Endothelial cell of umbilical vein (primary cell): ENCODE measurements at regions not wholly inside any gene's neighbourhood (a gene's known extent, or its start where the extent isn't known, plus 50 kb on each side); places are given as distances from the start of the nearest gene placed in this dataset.

ENCODE experiments used
- BruUV-seq: library from RNA; stranded (reverse); fragments of 400-500 nt; replicated peaks from 2 replicates; lab custom pipeline; 2021; lab: Mats Ljungman, UMichigan
- CTCF ChIA-PET: fragments of 300-600, 350-600 bp; sonication (Branson Sonifier 250); formaldehyde crosslinking; loops from one replicate; lab custom pipeline; 2021; ENCODE audit warnings: antibody characterized with exemption, inconsistent platforms; lab: Charles Lee
- POLR2A ChIA-PET: fragments of 300-600, 350-600 bp; sonication (Branson Sonifier 250); formaldehyde crosslinking; loops from one replicate; lab custom pipeline; 2021; ENCODE audit warnings: antibody characterized with exemption, inconsistent platforms; lab: Charles Lee
- DNase-seq: peaks from one replicate; pipeline ENCODE4 v3.0.0-alpha.2; 2011; ENCODE audit warnings: low read depth, low spot score
- FAIRE-seq: peaks from 2 replicates; lab custom pipeline; 2011; peaks lifted over from hg19 to GRCh38; lab: Jason Lieb, UNC
- H2AFZ ChIP-seq: 2 replicates; pipeline ENCODE4 v1.6.0; 2012; ENCODE audit warnings: low read depth, low read length, control low read depth, inconsistent platforms
- H3K27ac ChIP-seq: 2 replicates; pipeline ENCODE4 v1.5.1; 2011; ENCODE audit warnings: low read depth, mild to moderate bottlenecking, control low read depth, low read length, moderate library complexity; ENCODE audit not compliant: insufficient read depth
- H3K27me3 ChIP-seq, 2 experiments: 2 replicates each; pipeline versions ENCODE4 v1.6.0 to v1.6.1; 2011; ENCODE audit warnings: low read length in 2 of 2, mixed read lengths in 1 of 2; ENCODE audit not compliant: control insufficient read depth in 2 of 2, insufficient read depth in 2 of 2
- H3K36me3 ChIP-seq, 2 experiments: 2 replicates in 1 of 2; 3 replicates in 1 of 2; pipeline ENCODE4 v1.5.1; 2011; ENCODE audit warnings: low read length in 2 of 2, mild to moderate bottlenecking in 1 of 2, moderate library complexity in 1 of 2; ENCODE audit not compliant: control insufficient read depth in 2 of 2, insufficient read depth in 2 of 2; ENCODE audit errors: extremely low read depth in 1 of 2
- H3K4me1 ChIP-seq: 3 replicates; pipeline ENCODE4 v1.5.1; 2011; ENCODE audit warnings: mild to moderate bottlenecking, low read length; ENCODE audit not compliant: control insufficient read depth, insufficient read depth; ENCODE audit errors: extremely low read depth
- H3K4me2 ChIP-seq: 2 replicates; pipeline ENCODE4 v1.6.1; 2011; ENCODE audit warnings: low read length, control low read depth, mixed read lengths; ENCODE audit not compliant: insufficient read depth
- H3K4me3 ChIP-seq, 3 experiments: fragments of 200-600 bp in 1 of 3; sonication (generic), shearing (Covaris generic) in 1 of 3; replicated peaks in 1 of 3; 2 replicates each; pipeline ENCODE4 v1.5.1; 2011 to 2016; ENCODE audit warnings: control low read depth in 3 of 3, low read length in 3 of 3, mild to moderate bottlenecking in 2 of 3, inconsistent platforms in 1 of 3, low read depth in 1 of 3, moderate library complexity in 1 of 3; ENCODE audit not compliant: insufficient read depth in 1 of 3
- H3K79me2 ChIP-seq: 2 replicates; pipeline ENCODE4 v1.6.0; 2012; ENCODE audit warnings: low read length, inconsistent platforms; ENCODE audit not compliant: control insufficient read depth, insufficient read depth
- H3K9ac ChIP-seq: replicated peaks from 2 replicates; pipeline ENCODE3; 2011; ENCODE audit warnings: low read length, control low read depth; ENCODE audit not compliant: insufficient read depth; ENCODE audit errors: extremely low read depth
- H3K9me1 ChIP-seq: replicated peaks from 3 replicates; pipeline ENCODE4 v1.6.0; 2011; ENCODE audit warnings: mild to moderate bottlenecking, low read length; ENCODE audit not compliant: control insufficient read depth, insufficient read depth; ENCODE audit errors: extremely low read depth
- H3K9me3 ChIP-seq: replicated peaks from 2 replicates; pipeline ENCODE4 v1.5.1; 2012; ENCODE audit warnings: low read length, inconsistent platforms; ENCODE audit not compliant: control insufficient read depth, insufficient read depth
- H4K20me1 ChIP-seq: replicated peaks from 2 replicates; pipeline ENCODE3; 2011; ENCODE audit warnings: mild to moderate bottlenecking, low read length; ENCODE audit not compliant: control insufficient read depth, insufficient read depth; ENCODE audit errors: extremely low read depth
- CTCF ChIP-seq, 2 donors: IDR thresholded peaks; 1 replicate in 1 of 2; 2 replicates in 1 of 2; pipeline ENCODE4 v1.5.1; 2011; ENCODE audit warnings: low read length in 2 of 2, mild to moderate bottlenecking in 2 of 2, moderate library complexity in 2 of 2, control low read depth in 1 of 2, inconsistent platforms in 1 of 2, low read depth in 1 of 2; ENCODE audit not compliant: insufficient read depth in 1 of 2; ENCODE audit errors: extremely low read depth in 1 of 2
- EZH2 ChIP-seq: IDR thresholded peaks from 2 replicates; pipeline ENCODE4 v1.6.1; 2012; ENCODE audit warnings: borderline replicate concordance, low read depth, mild to moderate bottlenecking, moderate library complexity, low read length, inconsistent platforms; ENCODE audit not compliant: severe bottlenecking
- FOS ChIP-seq: IDR thresholded peaks from 2 replicates; pipeline ENCODE4 v1.6.1; 2011; ENCODE audit warnings: mild to moderate bottlenecking, low read length, moderate library complexity, borderline replicate concordance; ENCODE audit not compliant: insufficient read depth
- GATA2 ChIP-seq: IDR thresholded peaks from 2 replicates; pipeline ENCODE4 v1.7.0; 2011; ENCODE audit warnings: low read depth, mild to moderate bottlenecking, moderate library complexity, mixed read lengths, low read length; ENCODE audit not compliant: insufficient read length, insufficient read depth
- JUN ChIP-seq: IDR thresholded peaks from 2 replicates; pipeline ENCODE4 v1.6.1; 2011; ENCODE audit warnings: borderline replicate concordance, low read depth; ENCODE audit not compliant: insufficient read length, insufficient read depth
- MAX ChIP-seq: IDR thresholded peaks from 2 replicates; pipeline ENCODE4 v1.6.1; 2011; ENCODE audit not compliant: insufficient read depth, insufficient read length
- MYC ChIP-seq: IDR thresholded peaks from one replicate; pipeline ENCODE4 v1.6.1; 2011; ENCODE audit warnings: mild to moderate bottlenecking, low read depth, low read length
- POLR2A ChIP-seq: IDR thresholded peaks from 2 replicates; pipeline ENCODE4 v1.6.1; 2012; ENCODE audit warnings: low read depth, mild to moderate bottlenecking, control low read depth, low read length
- POLR2AphosphoS5 ChIP-seq: IDR thresholded peaks from 2 replicates; pipeline ENCODE4 v1.6.1; 2012; ENCODE audit warnings: low read depth, mild to moderate bottlenecking, control low read depth, low read length, moderate library complexity; ENCODE audit not compliant: insufficient read depth
- dilution Hi-C: fragments of 300-500 bp; cut with MboI; formaldehyde crosslinking; loops from one replicate; pipeline ENCODE4 v1.15.0; 2019; ENCODE audit warnings: low sequenced_read_pairs; ENCODE audit not compliant: extremely low pct_ligation_motif_present
- intact Hi-C: fragments of 100-400 bp; cut with micrococcal nuclease; formaldehyde crosslinking; loops from one replicate; pipeline ENCODE4 v1.10.0; 2022

GRCh38 chr1:62997884-62998283, 214.0 kb downstream of the ATG4C start:
- ChIA-PET CTCF (no interaction called here), POLR2A (no interaction called here)
- no peaks in the 10 kb centered on the region for H3K79me2 ChIP-seq
- no peaks in the 10 kb centered on the region for H3K4me1 ChIP-seq
- DNase-seq (no peak), FAIRE-seq (no peak)
- H4K20me1 ChIP-seq = no peaks in the 10 kb centered on the region
- no peak overlapping the region for H2AFZ ChIP-seq
- BruUV-seq = no TSS peak
- H3K27ac ChIP-seq = no peak overlapping the region
- H3K27me3 ChIP-seq = peaks cover 0 to 9% of the 10 kb centered on the region in 2 experiments
- no peak for TF ChIP-seq POLR2AphosphoS5
- TF ChIP-seq GATA2 = no peak
- TF ChIP-seq MAX = no peak
- no peak for TF ChIP-seq CTCF (IDR thresholded peaks at IDR 0.05; ENCODE audit: extremely low read depth in 1 of 2, insufficient read depth in 1 of 2, low read depth in 1 of 2, low read length in 2 of 2)
- TF ChIP-seq EZH2 = no peak
- TF ChIP-seq FOS = no peak
- no peak for TF ChIP-seq POLR2A
- no peak for TF ChIP-seq JUN
- no peak for TF ChIP-seq MYC
- no peak overlapping the region for H3K4me2 ChIP-seq
- H3K9me3 ChIP-seq = no peaks in the 10 kb centered on the region
- no peak overlapping the region for H3K9ac ChIP-seq
- dilution Hi-C loops = no loop called here
- no peak overlapping the region for H3K4me3 ChIP-seq
- H3K36me3 ChIP-seq = no peaks in the 10 kb centered on the region
- intact Hi-C loops = no loop called here
- H3K9me1 ChIP-seq = no peaks in the 10 kb centered on the region
